ENCODE measurements at regions not wholly inside any gene's neighbourhood (a gene's known extent, or its start where the extent isn't known, plus 50 kb on each side); places are given as distances from the start of the nearest gene placed in this dataset.

GRCh38 chr19:28887920-28888618 is 324.9 kb downstream of the UQCRFS1 start:
- TF ChIP-seq, protein P1, sequence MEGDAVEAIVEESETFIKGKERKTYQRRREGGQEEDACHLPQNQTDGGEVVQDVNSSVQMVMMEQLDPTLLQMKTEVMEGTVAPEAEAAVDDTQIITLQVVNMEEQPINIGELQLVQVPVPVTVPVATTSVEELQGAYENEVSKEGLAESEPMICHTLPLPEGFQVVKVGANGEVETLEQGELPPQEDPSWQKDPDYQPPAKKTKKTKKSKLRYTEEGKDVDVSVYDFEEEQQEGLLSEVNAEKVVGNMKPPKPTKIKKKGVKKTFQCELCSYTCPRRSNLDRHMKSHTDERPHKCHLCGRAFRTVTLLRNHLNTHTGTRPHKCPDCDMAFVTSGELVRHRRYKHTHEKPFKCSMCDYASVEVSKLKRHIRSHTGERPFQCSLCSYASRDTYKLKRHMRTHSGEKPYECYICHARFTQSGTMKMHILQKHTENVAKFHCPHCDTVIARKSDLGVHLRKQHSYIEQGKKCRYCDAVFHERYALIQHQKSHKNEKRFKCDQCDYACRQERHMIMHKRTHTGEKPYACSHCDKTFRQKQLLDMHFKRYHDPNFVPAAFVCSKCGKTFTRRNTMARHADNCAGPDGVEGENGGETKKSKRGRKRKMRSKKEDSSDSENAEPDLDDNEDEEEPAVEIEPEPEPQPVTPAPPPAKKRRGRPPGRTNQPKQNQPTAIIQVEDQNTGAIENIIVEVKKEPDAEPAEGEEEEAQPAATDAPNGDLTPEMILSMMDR (IDR thresholded peaks at IDR 0.05) = no peak
- TF ChIP-seq POLR2A (IDR thresholded peaks at IDR 0.05) = no peak

Measured in heart left ventricle (tissue), 13 donors.